ENCODE measurements at regions not wholly inside any gene's neighbourhood (a gene's known extent, or its start where the extent isn't known, plus 50 kb on each side); places are given as distances from the start of the nearest gene placed in this dataset.

GRCh38 chr1:29914936-29915335 is 678.6 kb downstream of the PTPRU start:
- Histone ChIP-seq H3K9me3 (no peaks in the 10 kb centered on the region), H3K4me3 (replicated peaks in 1 of 3) (no peak overlapping the region), H3K4me1 (no peaks in the 10 kb centered on the region), H3K27ac (no peak overlapping the region), H3K36me3 (no peaks in the 10 kb centered on the region), H3K27me3 (no peaks in the 10 kb centered on the region)
- intact Hi-C loops (cut with DNase I), result no loop called here
- 0 to 33% methylated on average over 1 of the region's 1 CpG for WGBS, 2 donors
- no peak for DNase-seq
- TF ChIP-seq POLR2A (IDR thresholded peaks at IDR 0.05), result no peak
- TF ChIP-seq, protein P1, sequence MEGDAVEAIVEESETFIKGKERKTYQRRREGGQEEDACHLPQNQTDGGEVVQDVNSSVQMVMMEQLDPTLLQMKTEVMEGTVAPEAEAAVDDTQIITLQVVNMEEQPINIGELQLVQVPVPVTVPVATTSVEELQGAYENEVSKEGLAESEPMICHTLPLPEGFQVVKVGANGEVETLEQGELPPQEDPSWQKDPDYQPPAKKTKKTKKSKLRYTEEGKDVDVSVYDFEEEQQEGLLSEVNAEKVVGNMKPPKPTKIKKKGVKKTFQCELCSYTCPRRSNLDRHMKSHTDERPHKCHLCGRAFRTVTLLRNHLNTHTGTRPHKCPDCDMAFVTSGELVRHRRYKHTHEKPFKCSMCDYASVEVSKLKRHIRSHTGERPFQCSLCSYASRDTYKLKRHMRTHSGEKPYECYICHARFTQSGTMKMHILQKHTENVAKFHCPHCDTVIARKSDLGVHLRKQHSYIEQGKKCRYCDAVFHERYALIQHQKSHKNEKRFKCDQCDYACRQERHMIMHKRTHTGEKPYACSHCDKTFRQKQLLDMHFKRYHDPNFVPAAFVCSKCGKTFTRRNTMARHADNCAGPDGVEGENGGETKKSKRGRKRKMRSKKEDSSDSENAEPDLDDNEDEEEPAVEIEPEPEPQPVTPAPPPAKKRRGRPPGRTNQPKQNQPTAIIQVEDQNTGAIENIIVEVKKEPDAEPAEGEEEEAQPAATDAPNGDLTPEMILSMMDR (IDR thresholded peaks at IDR 0.05), result no peak

DNA sequence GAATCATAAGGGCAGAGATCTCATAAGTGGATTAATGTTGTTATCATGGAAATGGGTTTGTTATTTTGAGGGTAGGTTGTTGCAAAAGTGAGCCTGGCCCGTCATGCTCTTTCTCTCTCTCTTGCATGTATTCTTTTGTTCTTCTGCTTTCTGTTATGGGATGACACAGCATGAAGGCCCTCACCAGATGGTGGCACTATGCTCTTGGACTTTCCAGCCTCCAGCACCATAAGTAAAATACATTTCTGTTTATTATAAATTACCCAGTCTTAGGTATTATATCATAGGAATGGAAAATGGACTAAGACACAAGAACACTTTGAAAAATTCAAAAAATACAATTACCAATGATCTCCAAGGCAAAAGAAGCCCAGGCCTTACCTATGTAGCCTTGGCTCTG is 676.1 kb downstream of the PTPRU start:
- Histone ChIP-seq H3K9me3 (no peaks in the 10 kb centered on the region), H3K36me3 (no peaks in the 10 kb centered on the region), H3K4me3 (replicated peaks in 1 of 3) (no peak overlapping the region), H3K27ac (no peak overlapping the region), H3K27me3 (no peaks in the 10 kb centered on the region), H3K4me1 (no peaks in the 10 kb centered on the region)
- TF ChIP-seq, protein P1 (IDR thresholded peaks at IDR 0.05), result no peak
- TF ChIP-seq POLR2A (IDR thresholded peaks at IDR 0.05), result no peak
- intact Hi-C loops (cut with DNase I), result no loop called here
- no peak for DNase-seq
- WGBS, 2 donors, result 58 to 66% methylated on average over 1 of the region's 1 CpG

GRCh38 chr1:29909962-29910361 is 673.6 kb downstream of the PTPRU start:
- Histone ChIP-seq H3K36me3 (no peaks in the 10 kb centered on the region), H3K27me3 (no peaks in the 10 kb centered on the region), H3K4me3 (replicated peaks in 1 of 3) (no peak overlapping the region), H3K9me3 (no peaks in the 10 kb centered on the region), H3K27ac (no peak overlapping the region), H3K4me1 (no peaks in the 10 kb centered on the region)
- TF ChIP-seq, protein P1 (IDR thresholded peaks at IDR 0.05), result no peak
- no peak for TF ChIP-seq POLR2A (IDR thresholded peaks at IDR 0.05)
- WGBS, 2 donors, result 34 to 36% methylated on average over 7 of the region's 7 CpGs
- no peak for DNase-seq
- intact Hi-C loops (cut with DNase I), result no loop called here

DNA sequence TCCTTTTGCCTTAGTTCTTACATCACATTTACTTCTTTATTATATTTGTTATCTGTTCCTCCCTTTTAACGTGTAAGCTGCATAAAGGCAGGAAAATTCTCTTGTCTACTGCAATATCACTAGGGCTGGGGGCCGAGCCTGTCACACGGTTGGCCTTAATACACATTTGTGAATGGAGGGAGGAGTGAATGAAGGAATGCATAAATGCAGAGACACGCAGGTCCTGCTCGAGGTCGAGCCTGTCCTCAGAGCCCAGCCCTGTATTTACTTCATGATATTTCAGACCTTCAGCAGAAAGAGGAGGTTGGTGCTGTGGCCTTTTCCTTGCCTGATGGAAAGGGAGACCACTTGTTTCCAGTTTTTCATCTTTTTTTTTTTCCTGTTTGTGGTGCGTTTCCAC is 671.3 kb downstream of the PTPRU start:
- no peaks in the 10 kb centered on the region for H3K4me1 ChIP-seq
- no peak for DNase-seq
- no peak overlapping the region for H3K4me3 ChIP-seq (replicated peaks in 1 of 3)
- WGBS, 2 donors, result 77 to 81% methylated on average over 7 of the region's 7 CpGs
- no peaks in the 10 kb centered on the region for H3K9me3 ChIP-seq
- H3K36me3 ChIP-seq, result no peaks in the 10 kb centered on the region
- H3K27ac ChIP-seq, result no peak overlapping the region
- no peaks in the 10 kb centered on the region for H3K27me3 ChIP-seq
- intact Hi-C loops (cut with DNase I), result no loop called here
- no peak for TF ChIP-seq POLR2A (IDR thresholded peaks at IDR 0.05)
- TF ChIP-seq, protein P1 (IDR thresholded peaks at IDR 0.05), result no peak

DNA sequence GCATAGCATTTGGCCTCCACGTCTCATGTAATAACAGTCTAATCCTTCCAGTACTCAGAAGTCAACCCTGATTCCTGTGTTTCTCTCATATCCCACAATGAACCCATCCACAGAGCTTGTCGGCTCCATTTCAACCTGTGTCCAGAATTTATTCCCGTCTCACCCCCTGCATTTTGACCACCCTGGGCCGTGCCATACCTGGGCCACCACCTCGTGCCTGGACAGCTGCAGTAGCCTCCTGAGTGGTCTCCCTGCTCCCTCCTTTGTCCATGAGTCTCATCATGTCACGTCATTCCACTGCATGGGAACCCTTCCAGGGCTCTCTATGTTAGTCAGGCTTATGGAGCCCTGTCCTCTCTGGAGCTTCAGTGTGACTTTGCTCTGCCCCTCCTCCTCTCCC is 670.6 kb downstream of the PTPRU start:
- H3K36me3 ChIP-seq, result no peaks in the 10 kb centered on the region
- 83 to 86% methylated on average over 6 of the region's 6 CpGs for WGBS, 2 donors
- H3K9me3 ChIP-seq, result no peaks in the 10 kb centered on the region
- intact Hi-C loops (cut with DNase I), result no loop called here
- no peak overlapping the region for H3K27ac ChIP-seq
- TF ChIP-seq, protein P1 (IDR thresholded peaks at IDR 0.05), result no peak
- TF ChIP-seq POLR2A (IDR thresholded peaks at IDR 0.05), result no peak
- no peak for DNase-seq
- no peaks in the 10 kb centered on the region for H3K4me1 ChIP-seq
- H3K27me3 ChIP-seq, result no peaks in the 10 kb centered on the region
- H3K4me3 ChIP-seq (replicated peaks in 1 of 3), result no peak overlapping the region

All from thyroid gland (tissue), 4 donors.